ENCODE measurements at regions not wholly inside any gene's neighbourhood (a gene's known extent, or its start where the extent isn't known, plus 50 kb on each side); places are given as distances from the start of the nearest gene placed in this dataset.

- no peaks in the 10 kb centered on the region for H3K79me2 ChIP-seq (ENCODE audit: control insufficient read depth, insufficient read depth, low read length, unreplicated experiment)
- no peak overlapping the region for H2AFZ ChIP-seq (ENCODE audit: low read length, unreplicated experiment)
- H3K4me1 ChIP-seq (ENCODE audit: control insufficient read depth, insufficient read depth, low read length, unreplicated experiment): peaks cover 5% of the 10 kb centered on the region
- H3K27ac ChIP-seq (ENCODE audit: low read depth, low read length): no peak overlapping the region
- no peak overlapping the region for H3K4me3 ChIP-seq (ENCODE audit: low read depth, low read length)
- no peaks in the 10 kb centered on the region for H3K36me3 ChIP-seq (ENCODE audit: insufficient read depth, low read length)
- peaks cover 17% of the 10 kb centered on the region; the same call in 1 of the 2 replicates for H3K27me3 ChIP-seq (ENCODE audit: insufficient read depth, low read length)
These were observed 59.4 kb upstream of the C5orf46 start for GRCh38 chr5:147965715-147966114.

- Histone ChIP-seq H3K27me3 (ENCODE audit: insufficient read depth, low read length) (peaks cover 17% of the 10 kb centered on the region; the same call in 1 of the 2 replicates), H3K79me2 (ENCODE audit: control insufficient read depth, insufficient read depth, low read length, unreplicated experiment) (no peaks in the 10 kb centered on the region), H3K4me3 (ENCODE audit: low read depth, low read length) (no peak overlapping the region), H3K4me1 (ENCODE audit: control insufficient read depth, insufficient read depth, low read length, unreplicated experiment) (peaks cover 5% of the 10 kb centered on the region), H2AFZ (ENCODE audit: low read length, unreplicated experiment) (no peak overlapping the region), H3K27ac (ENCODE audit: low read depth, low read length) (no peak overlapping the region), H3K36me3 (ENCODE audit: insufficient read depth, low read length) (no peaks in the 10 kb centered on the region)
These were observed 57.8 kb upstream of the C5orf46 start for GRCh38 chr5:147963948-147964693.

GRCh38 chr5:147963436-147963835 lies 57.1 kb upstream of the C5orf46 start:
- H3K27ac ChIP-seq (ENCODE audit: low read depth, low read length): no peak overlapping the region

GRCh38 chr5:147961208-147961749 lies 54.9 kb upstream of the C5orf46 start:
- no peaks in the 10 kb centered on the region for H3K4me1 ChIP-seq (ENCODE audit: control insufficient read depth, insufficient read depth, low read length, unreplicated experiment)
- peaks cover 12% of the 10 kb centered on the region; the same call in 1 of the 2 replicates for H3K27me3 ChIP-seq (ENCODE audit: insufficient read depth, low read length)
- H3K27ac ChIP-seq (ENCODE audit: low read depth, low read length): no peak overlapping the region
- no peak overlapping the region for H3K4me3 ChIP-seq (ENCODE audit: low read depth, low read length)
- no peaks in the 10 kb centered on the region for H3K79me2 ChIP-seq (ENCODE audit: control insufficient read depth, insufficient read depth, low read length, unreplicated experiment)
- no peak overlapping the region for H2AFZ ChIP-seq (ENCODE audit: low read length, unreplicated experiment)
- H3K36me3 ChIP-seq (ENCODE audit: insufficient read depth, low read length): no peaks in the 10 kb centered on the region

More at GRCh38 chr5:147963436-147963835, 57.1 kb upstream of the C5orf46 start:
- Histone ChIP-seq H3K4me1 (ENCODE audit: control insufficient read depth, insufficient read depth, low read length, unreplicated experiment) (peaks cover 2% of the 10 kb centered on the region), H2AFZ (ENCODE audit: low read length, unreplicated experiment) (no peak overlapping the region), H3K27me3 (ENCODE audit: insufficient read depth, low read length) (peaks cover 17% of the 10 kb centered on the region; the same call in 1 of the 2 replicates), H3K4me3 (ENCODE audit: low read depth, low read length) (no peak overlapping the region), H3K79me2 (ENCODE audit: control insufficient read depth, insufficient read depth, low read length, unreplicated experiment) (no peaks in the 10 kb centered on the region), H3K36me3 (ENCODE audit: insufficient read depth, low read length) (no peaks in the 10 kb centered on the region)

GRCh38 chr5:147957901-147958300 lies 51.6 kb upstream of the C5orf46 start:
- no peak overlapping the region for H2AFZ ChIP-seq (ENCODE audit: low read length, unreplicated experiment)
- H3K4me3 ChIP-seq (ENCODE audit: low read depth, low read length): no peak overlapping the region
- H3K27ac ChIP-seq (ENCODE audit: low read depth, low read length): no peak overlapping the region
- H3K27me3 ChIP-seq (ENCODE audit: insufficient read depth, low read length): 0 out of 2 replicates have a peak, but pooled peaks cover 6% of the 10 kb centered on the region
- no peaks in the 10 kb centered on the region for H3K36me3 ChIP-seq (ENCODE audit: insufficient read depth, low read length)
- H3K79me2 ChIP-seq (ENCODE audit: control insufficient read depth, insufficient read depth, low read length, unreplicated experiment): no peaks in the 10 kb centered on the region
- H3K4me1 ChIP-seq (ENCODE audit: control insufficient read depth, insufficient read depth, low read length, unreplicated experiment): no peaks in the 10 kb centered on the region

GRCh38 chr5:147956842-147957223 lies 50.5 kb upstream of the C5orf46 start:
- H3K4me3 ChIP-seq (ENCODE audit: low read depth, low read length): no peak overlapping the region
- H3K27me3 ChIP-seq (ENCODE audit: insufficient read depth, low read length): 0 out of 2 replicates have a peak, but pooled peaks cover 6% of the 10 kb centered on the region
- no peak overlapping the region for H3K27ac ChIP-seq (ENCODE audit: low read depth, low read length)
- H3K36me3 ChIP-seq (ENCODE audit: insufficient read depth, low read length): no peaks in the 10 kb centered on the region
- H3K79me2 ChIP-seq (ENCODE audit: control insufficient read depth, insufficient read depth, low read length, unreplicated experiment): no peaks in the 10 kb centered on the region
- no peak overlapping the region for H2AFZ ChIP-seq (ENCODE audit: low read length, unreplicated experiment)
- H3K4me1 ChIP-seq (ENCODE audit: control insufficient read depth, insufficient read depth, low read length, unreplicated experiment): no peaks in the 10 kb centered on the region

GRCh38 chr5:147956064-147956841 lies 49.9 kb upstream of the C5orf46 start:
- Histone ChIP-seq H3K27ac (ENCODE audit: low read depth, low read length) (no peak overlapping the region), H3K4me1 (ENCODE audit: control insufficient read depth, insufficient read depth, low read length, unreplicated experiment) (no peaks in the 10 kb centered on the region), H3K4me3 (ENCODE audit: low read depth, low read length) (no peak overlapping the region), H3K27me3 (ENCODE audit: insufficient read depth, low read length) (0 out of 2 replicates have a peak, but pooled peaks cover 4% of the 10 kb centered on the region), H3K79me2 (ENCODE audit: control insufficient read depth, insufficient read depth, low read length, unreplicated experiment) (no peaks in the 10 kb centered on the region), H3K36me3 (ENCODE audit: insufficient read depth, low read length) (no peaks in the 10 kb centered on the region), H2AFZ (ENCODE audit: low read length, unreplicated experiment) (no peak overlapping the region)
